GM12878 (cell line): ENCODE measurements at regions not wholly inside any gene's neighbourhood (a gene's known extent, or its start where the extent isn't known, plus 50 kb on each side); places are given as distances from the start of the nearest gene placed in this dataset.

Source experiments
- ATAC-seq: fragments of 200-7000 bp; cut with Tn5 transposase; 3 replicates; pipeline ENCODE4 v1.9.1; 2020; ENCODE audit warnings: mild to moderate bottlenecking, moderate library complexity
- BruUV-seq: library from RNA; stranded (reverse); fragments of 400-500 nt; replicated peaks from 2 replicates; lab custom pipeline; 2021; lab: Mats Ljungman, UMichigan
- CTCF ChIA-PET: fragments of 300-600 bp; sonication (Branson Sonifier 250); formaldehyde crosslinking; extraction: SDS; loops from one replicate; lab custom pipeline; 2021; ENCODE audit warnings: inconsistent platforms; lab: Yijun Ruan, JAX
- POLR2A ChIA-PET: fragments of 350-600 bp; formaldehyde crosslinking; extraction: SDS; loops from one replicate; lab custom pipeline; 2021; ENCODE audit warnings: inconsistent platforms; lab: Charles Lee
- RAD21 ChIA-PET: fragments of 300-600 bp; sonication (Branson Sonifier 250); formaldehyde crosslinking; loops from one replicate; lab custom pipeline; 2023; ENCODE audit warnings: antibody characterized with exemption; ENCODE audit not compliant: unreplicated experiment; lab: Charles Lee
- SMC1A ChIA-PET: fragments of 300-600 bp; sonication (Branson Sonifier 250); formaldehyde crosslinking; loops from one replicate; lab custom pipeline; 2023; ENCODE audit not compliant: unreplicated experiment, uncharacterized antibody; lab: Charles Lee
- DNase-seq: peaks from one replicate; pipeline ENCODE4 v3.0.0-alpha.2; 2011; ENCODE audit warnings: low read depth, low spot score
- FAIRE-seq: peaks from 3 replicates; lab custom pipeline; 2011; peaks lifted over from hg19 to GRCh38; lab: Jason Lieb, UNC
- H2AFZ ChIP-seq: 2 replicates; pipeline ENCODE4 v1.6.0; 2011; ENCODE audit warnings: low read depth, low read length, control low read depth; ENCODE audit not compliant: control insufficient read depth
- H3K27ac ChIP-seq: 2 replicates; pipeline ENCODE4 v1.5.1; 2011; ENCODE audit warnings: control low read depth; ENCODE audit not compliant: control insufficient read depth, insufficient read depth
- H3K27me3 ChIP-seq, 2 experiments: replicated peaks in 1 of 2; 2 replicates each; pipeline versions ENCODE4 v1.6.0 to v1.6.1; 2011; ENCODE audit warnings: low read length in 1 of 2; ENCODE audit not compliant: control insufficient read depth in 2 of 2, insufficient read depth in 2 of 2
- H3K36me3 ChIP-seq, 2 experiments: 2 replicates each; pipeline ENCODE4 v1.5.1; 2011; ENCODE audit warnings: low read length in 1 of 2; ENCODE audit not compliant: control insufficient read depth in 2 of 2, insufficient read depth in 2 of 2
- H3K4me1 ChIP-seq: 2 replicates; pipeline ENCODE4 v1.6.1; 2011; ENCODE audit warnings: mild to moderate bottlenecking, low read length, moderate library complexity, mixed read lengths; ENCODE audit not compliant: control insufficient read depth, insufficient read depth
- H3K4me2 ChIP-seq: 2 replicates; pipeline ENCODE4 v1.6.0; 2011; ENCODE audit warnings: control low read depth; ENCODE audit not compliant: control insufficient read depth, insufficient read depth
- H3K4me3 ChIP-seq: fragments of 200-600 bp; sonication (generic); 2 replicates; pipeline ENCODE4 v1.5.1; 2016
- H3K79me2 ChIP-seq: 2 replicates; pipeline ENCODE4 v1.6.0; 2011; ENCODE audit warnings: low read length; ENCODE audit not compliant: control insufficient read depth, insufficient read depth
- H3K9ac ChIP-seq: 2 replicates; pipeline ENCODE4 v1.8.0; 2011; ENCODE audit warnings: low read length, control low read depth, mixed read lengths; ENCODE audit not compliant: control insufficient read depth, insufficient read depth
- H3K9me3 ChIP-seq: replicated peaks from 3 replicates; pipeline ENCODE4 v1.5.1; 2011; ENCODE audit warnings: mild to moderate bottlenecking, low read length; ENCODE audit not compliant: control insufficient read depth, insufficient read depth
- H4K20me1 ChIP-seq: 2 replicates; pipeline ENCODE4 v1.6.0; 2011; ENCODE audit not compliant: control insufficient read depth, insufficient read depth
- BMI1 ChIP-seq: fragments of 450-650 bp; IDR thresholded peaks from 2 replicates; pipeline ENCODE4 v1.6.1; 2016; ENCODE audit warnings: mild to moderate bottlenecking, moderate library complexity, borderline replicate concordance
- CREB1 ChIP-seq: IDR thresholded peaks from 2 replicates; pipeline ENCODE4 v1.6.1; 2012; ENCODE audit warnings: low read depth, mild to moderate bottlenecking, inconsistent platforms
- FOS ChIP-seq: IDR thresholded peaks from 3 replicates; pipeline ENCODE4 v1.6.1; 2011; ENCODE audit warnings: borderline replicate concordance; ENCODE audit not compliant: insufficient read length; ENCODE audit errors: extremely low read depth
- MEF2B ChIP-seq: fragments of 450-650 bp; IDR thresholded peaks from 2 replicates; pipeline ENCODE4 v1.6.1; 2018; ENCODE audit warnings: mild to moderate bottlenecking, moderate library complexity; ENCODE audit not compliant: partially characterized antibody, poor library complexity, severe bottlenecking
- MLLT1 ChIP-seq: fragments of 450-650 bp; IDR thresholded peaks from 2 replicates; pipeline ENCODE4 v1.6.1; 2016; ENCODE audit warnings: mild to moderate bottlenecking
- NFIC ChIP-seq: IDR thresholded peaks from 2 replicates; pipeline ENCODE4 v1.6.1; 2012; ENCODE audit warnings: low read depth, mild to moderate bottlenecking, inconsistent platforms, low read length, moderate library complexity
- PBX3 ChIP-seq: IDR thresholded peaks from 2 replicates; pipeline ENCODE4 v1.6.1; 2011; ENCODE audit warnings: mild to moderate bottlenecking, low read depth, low read length, moderate library complexity; ENCODE audit not compliant: insufficient replicate concordance
- POLR2AphosphoS5 ChIP-seq: IDR thresholded peaks from 2 replicates; pipeline ENCODE4 v1.6.1; 2011; ENCODE audit warnings: mild to moderate bottlenecking, low read length, inconsistent platforms
- POU2F2 ChIP-seq: IDR thresholded peaks from 3 replicates; pipeline ENCODE4 v1.6.1; 2011; ENCODE audit warnings: low read depth, mild to moderate bottlenecking, low read length, borderline replicate concordance
- RUNX3 ChIP-seq: IDR thresholded peaks from 2 replicates; pipeline ENCODE4 v1.6.1; 2012; ENCODE audit warnings: low read length, inconsistent platforms
- SMAD1 ChIP-seq: fragments of 450-650 bp; IDR thresholded peaks from 2 replicates; pipeline ENCODE4 v1.6.1; 2018; ENCODE audit warnings: mild to moderate bottlenecking, low read depth; ENCODE audit not compliant: partially characterized antibody
- SMC3 ChIP-seq: IDR thresholded peaks from 2 replicates; pipeline ENCODE4 v1.6.1; 2011; ENCODE audit warnings: low read length, improper control_type of control experiment, borderline replicate concordance
- STAT3 ChIP-seq: IDR thresholded peaks from 2 replicates; pipeline ENCODE4 v1.6.1; 2011; ENCODE audit warnings: low read depth, low read length, improper control_type of control experiment
- SUZ12 ChIP-seq: fragments of 200-600 bp; sonication (generic); IDR thresholded peaks from one replicate; pipeline ENCODE4 v1.6.1; 2018; ENCODE audit warnings: antibody characterized with exemption, mild to moderate bottlenecking; ENCODE audit not compliant: unreplicated experiment
- ZBTB33 ChIP-seq: fragments of 450-650 bp; IDR thresholded peaks from 2 replicates; pipeline ENCODE4 v1.6.1; 2017; ENCODE audit warnings: mild to moderate bottlenecking
- ZBTB40 ChIP-seq: fragments of 450-650 bp; IDR thresholded peaks from 2 replicates; pipeline ENCODE4 v1.6.1; 2016; ENCODE audit warnings: mild to moderate bottlenecking, moderate library complexity, borderline replicate concordance
- ZNF217 ChIP-seq: fragments of 450-650 bp; IDR thresholded peaks from 2 replicates; pipeline ENCODE4 v1.6.1; 2017; ENCODE audit warnings: antibody characterized with exemption, mild to moderate bottlenecking
- ZNF24 ChIP-seq: fragments of 450-650 bp; IDR thresholded peaks from 2 replicates; pipeline ENCODE4 v1.6.1; 2017; ENCODE audit warnings: antibody characterized with exemption, mild to moderate bottlenecking
- WGBS: methylation state at CpG from one replicate; pipeline ENCODE4 v1.1.6; 2016; ENCODE audit warnings: low lambda C conversion rate; ENCODE audit not compliant: insufficient replicate concordance, insufficient coverage; ENCODE audit errors: missing lambda C conversion rate; 5-methylcytosine and 5-hydroxymethylcytosine counted together
- in situ Hi-C: fragments of 300-500 bp; cut with MboI; formaldehyde crosslinking; loops from 9 replicates; pipeline ENCODE4 v1.14.3; 2018; ENCODE audit warnings: mixed read lengths
- intact Hi-C: fragments of 100-400 bp; cut with micrococcal nuclease; formaldehyde crosslinking; loops from one replicate; pipeline ENCODE4 v1.14.2; 2022; ENCODE audit not compliant: unreplicated experiment

GRCh38 chr13:50629497-50629896 is 214.0 kb downstream of the DLEU7 start:
- Histone ChIP-seq H3K27me3 (no peaks in the 10 kb centered on the region), H4K20me1 (no peaks in the 10 kb centered on the region), H3K27ac (no peak overlapping the region), H2AFZ (no peak overlapping the region), H3K9ac (no peak overlapping the region), H3K9me3 (no peaks in the 10 kb centered on the region), H3K4me2 (no peak overlapping the region), H3K79me2 (no peaks in the 10 kb centered on the region), H3K36me3 (no peaks in the 10 kb centered on the region), H3K4me3 (no peak overlapping the region), H3K4me1 (no peaks in the 10 kb centered on the region)
- ATAC-seq (no peak), FAIRE-seq (no peak), DNase-seq (no peak)
- no peak for TF ChIP-seq PBX3
- TF ChIP-seq CREB1 = no peak
- no peak for TF ChIP-seq SUZ12
- no peak for TF ChIP-seq POLR2AphosphoS5
- no peak for TF ChIP-seq BMI1
- no peak for TF ChIP-seq POU2F2
- no peak for TF ChIP-seq FOS
- no peak for TF ChIP-seq ZNF24
- no peak for TF ChIP-seq MLLT1
- no peak for TF ChIP-seq ZNF217
- no peak for TF ChIP-seq RUNX3
- no peak for TF ChIP-seq ZBTB33
- no peak for TF ChIP-seq MEF2B
- TF ChIP-seq NFIC = no peak
- TF ChIP-seq STAT3 = no peak
- TF ChIP-seq SMAD1 = no peak
- no peak for TF ChIP-seq SMC3
- TF ChIP-seq ZBTB40 = no peak
- ChIA-PET POLR2A (no interaction called here), CTCF (no interaction called here), RAD21 (no interaction called here), SMC1A (no interaction called here)
- 65% methylated on average over 3 of the region's 3 CpGs for WGBS
- intact Hi-C loops = loop anchor here (10.0 kb wide), 1 partner anchor 65 kb away; no protein-coding TSS in a partner anchor
- no TSS peak for BruUV-seq
- in situ Hi-C loops = no loop called here
